H54 (cell line): ENCODE measurements at regions not wholly inside any gene's neighbourhood (a gene's known extent, or its start where the extent isn't known, plus 50 kb on each side); places are given as distances from the start of the nearest gene placed in this dataset.
"Not testable (repeated sequence)": the region's sequence is repeated elsewhere in the genome, so short reads cannot be mapped to it uniquely, and the experiment has no call there.

Source experiments
- DNase-seq: peaks from one replicate; pipeline ENCODE4 v3.0.0; 2011; ENCODE audit warnings: low spot score, mixed read lengths; ENCODE audit not compliant: insufficient read length
- FAIRE-seq: peaks from 3 replicates; lab custom pipeline; 2011; peaks lifted over from hg19 to GRCh38; lab: Jason Lieb, UNC

DNA sequence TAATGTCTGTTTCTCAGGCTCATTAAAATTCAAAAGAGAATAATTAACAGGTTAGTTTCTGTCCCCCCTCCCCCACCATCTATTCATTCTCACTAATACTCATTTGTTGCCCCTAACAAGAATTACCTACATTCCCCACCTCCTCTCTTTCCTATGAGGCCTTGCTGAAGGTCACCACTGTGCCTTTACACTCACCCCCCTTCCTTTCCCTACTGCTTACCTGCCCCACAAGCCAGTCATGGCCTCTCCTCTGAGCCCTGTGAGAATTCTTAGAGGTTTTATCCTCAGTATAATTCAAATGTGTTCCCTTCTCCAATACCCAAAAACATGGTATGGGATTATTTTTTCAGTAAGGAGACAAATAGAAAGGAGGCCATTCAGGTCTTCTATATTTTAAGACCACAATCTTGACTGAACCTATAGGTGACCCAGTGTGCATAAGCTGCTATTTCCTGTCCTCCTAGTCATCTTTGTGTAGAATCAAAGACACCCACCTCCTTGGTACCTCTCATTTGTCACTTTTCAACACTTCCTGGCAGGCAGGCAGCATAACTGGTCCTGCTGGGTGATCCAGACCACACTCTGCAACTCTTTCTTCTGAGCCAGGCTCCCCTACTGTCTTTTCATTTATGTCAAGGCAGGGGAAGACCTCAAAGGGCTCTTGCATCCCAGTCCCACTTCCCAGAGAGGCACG lies 55.8 kb upstream of the PLGLB2 start:
- not testable (repeated sequence) for FAIRE-seq, DNase-seq

DNA sequence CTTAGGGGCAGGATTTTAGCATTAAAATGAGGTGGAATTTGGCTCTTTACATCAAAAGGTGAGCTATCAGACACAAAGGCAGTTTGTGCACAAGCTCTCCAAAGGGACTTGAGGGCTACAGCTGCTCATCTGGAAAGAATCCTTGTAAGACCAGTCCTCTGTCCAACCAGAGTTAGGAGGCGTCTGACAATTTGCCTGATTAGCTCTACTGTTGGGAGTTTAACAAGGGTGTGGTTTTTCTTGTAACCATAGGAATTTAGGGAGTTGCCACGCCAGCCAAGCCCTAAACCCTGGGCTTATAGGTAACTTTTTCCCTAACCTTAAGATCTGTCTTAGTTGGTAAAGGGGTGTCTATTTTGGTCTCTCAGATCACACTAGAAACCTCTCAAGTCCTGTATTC lies 55.0 kb upstream of the PLGLB2 start:
- FAIRE-seq, DNase-seq: not testable (repeated sequence)

DNA sequence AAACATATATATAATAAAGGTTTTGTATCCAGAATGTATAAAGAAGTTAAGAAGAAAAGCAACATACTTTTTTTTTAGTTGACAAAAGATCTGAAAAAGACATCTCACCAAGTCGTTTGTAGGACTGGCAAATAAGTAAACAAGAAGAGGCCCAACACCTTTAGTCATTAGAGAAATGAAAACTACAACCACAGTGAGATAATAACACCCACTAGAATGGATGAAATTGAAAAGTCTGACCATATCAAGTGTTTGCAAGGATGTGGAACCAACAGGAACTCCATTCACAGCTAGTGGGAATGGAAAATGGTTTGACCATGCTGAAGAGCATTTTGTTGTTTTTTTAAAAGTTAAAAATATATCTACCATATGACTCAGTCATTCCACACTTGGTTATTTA lies 54.0 kb upstream of the PLGLB2 start:
- not testable (repeated sequence) for FAIRE-seq, DNase-seq

DNA sequence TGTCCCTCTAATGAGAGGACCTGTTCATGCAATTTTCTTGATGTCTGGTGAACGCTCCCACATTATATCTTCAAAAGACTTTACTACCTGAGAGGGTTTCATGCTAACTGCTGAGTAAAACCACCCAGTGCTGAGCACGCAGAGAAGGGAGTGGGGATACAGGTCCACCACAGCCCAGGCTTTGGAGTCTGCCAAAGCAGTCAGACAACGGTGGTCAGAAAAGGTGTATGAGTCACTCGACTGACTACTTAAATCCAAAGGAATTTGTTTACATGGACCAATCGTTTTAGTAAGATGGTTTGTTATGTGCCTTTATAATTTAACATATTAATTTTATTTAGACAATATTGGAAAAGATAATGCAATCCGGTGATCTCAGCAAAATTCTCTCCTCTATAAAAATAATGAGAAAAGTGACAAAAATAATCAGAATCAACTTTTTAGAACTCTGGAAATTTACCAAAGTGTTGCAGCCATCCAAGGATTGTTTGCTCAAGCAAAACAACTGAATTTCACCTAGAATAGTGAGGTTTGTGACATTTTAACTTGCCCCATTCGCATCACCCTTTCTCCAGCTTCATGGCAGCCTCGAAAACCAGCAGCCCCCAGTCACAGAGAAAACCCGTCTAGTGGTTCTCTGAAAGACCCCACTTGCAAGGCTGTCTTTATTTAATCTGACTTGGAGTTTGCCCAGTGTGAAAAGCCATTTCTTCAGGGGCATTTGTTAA lies 52.1 kb upstream of the PLGLB2 start:
- not testable (repeated sequence) for DNase-seq, FAIRE-seq
